ENCODE measurements at regions not wholly inside any gene's neighbourhood (a gene's known extent, or its start where the extent isn't known, plus 50 kb on each side); places are given as distances from the start of the nearest gene placed in this dataset.

GRCh38 chr14:34012369-34012768 lies 61.5 kb upstream of the EGLN3 start:
- no peak for TF ChIP-seq GATA2 (IDR thresholded peaks at IDR 0.05; ENCODE audit: low read depth, low read length)
- TF ChIP-seq GATA3 (IDR thresholded peaks at IDR 0.05; ENCODE audit: low read depth, low read length) = no peak

Measured in SH-SY5Y (cell line).